GM20000 (cell line): ENCODE measurements at regions not wholly inside any gene's neighbourhood (a gene's known extent, or its start where the extent isn't known, plus 50 kb on each side); places are given as distances from the start of the nearest gene placed in this dataset.

Experiments used
- DNase-seq: peaks from one replicate; pipeline ENCODE4 v3.0.0; 2012; ENCODE audit warnings: low spot score
- CTCF ChIP-seq: IDR thresholded peaks from 2 replicates; pipeline ENCODE4 v1.5.1; 2012; ENCODE audit warnings: mild to moderate bottlenecking, control low read depth; ENCODE audit errors: extremely low read depth, missing control alignments

- no peak for TF ChIP-seq CTCF
- no peak for DNase-seq
Measured at GRCh38 chr14:65303899-65304222, 108.7 kb upstream of the FUT8 start.

- no peak for TF ChIP-seq CTCF
- DNase-seq, result no peak
Measured at GRCh38 chr14:65304239-65304638, 108.3 kb upstream of the FUT8 start.

GRCh38 chr14:65304963-65305362, 107.6 kb upstream of the FUT8 start:
- no peak for DNase-seq
- no peak for TF ChIP-seq CTCF

- no peak for DNase-seq
- no peak for TF ChIP-seq CTCF
Measured at GRCh38 chr14:65308536-65308935, 104.0 kb upstream of the FUT8 start.

- DNase-seq, result no peak
- no peak for TF ChIP-seq CTCF
Measured at GRCh38 chr14:65310568-65310967, 102.0 kb upstream of the FUT8 start.

GRCh38 chr14:65312859-65313258, 99.7 kb upstream of the FUT8 start:
- no peak for DNase-seq
- TF ChIP-seq CTCF, result no peak

GRCh38 chr14:65318636-65319506, 93.7 kb upstream of the FUT8 start:
- DNase-seq, result peak; percentile 47
- TF ChIP-seq CTCF, result no peak
